Smooth muscle cell (in vitro differentiated cells): ENCODE measurements at regions not wholly inside any gene's neighbourhood (a gene's known extent, or its start where the extent isn't known, plus 50 kb on each side); places are given as distances from the start of the nearest gene placed in this dataset.

Experiments
- DNase-seq: peaks from one replicate; lab custom pipeline; 2025; ENCODE audit not compliant: unreplicated experiment; lab: John Stamatoyannopoulos, UW
- H2AFZ ChIP-seq: fragments of 200-600 bp; sonication (generic); 2 replicates; pipeline ENCODE4 v1.6.0; 2016; ENCODE audit warnings: antibody characterized with exemption, low read depth, mild to moderate bottlenecking
- H3F3A ChIP-seq: fragments of 200-600 bp; sonication (generic); 2 replicates; pipeline ENCODE4 v1.6.0; 2017; ENCODE audit warnings: antibody characterized with exemption, low read depth
- H3K27ac ChIP-seq: fragments of 200-600 bp; sonication (generic); 2 replicates; pipeline ENCODE4 v1.5.1; 2016; ENCODE audit warnings: low read depth, mild to moderate bottlenecking
- H3K27me3 ChIP-seq: fragments of 200-600 bp; sonication (generic); 2 replicates; pipeline ENCODE4 v1.6.1; 2016; ENCODE audit warnings: low read depth, mild to moderate bottlenecking
- H3K36me3 ChIP-seq: fragments of 200-600 bp; sonication (generic); 2 replicates; pipeline ENCODE4 v1.5.1; 2016; ENCODE audit warnings: low read depth
- H3K4me1 ChIP-seq: fragments of 200-600 bp; sonication (generic); 2 replicates; pipeline ENCODE4 v1.5.1; 2016; ENCODE audit warnings: low read depth
- H3K4me2 ChIP-seq: fragments of 200-600 bp; sonication (generic); 2 replicates; pipeline ENCODE4 v1.6.0; 2016; ENCODE audit warnings: mild to moderate bottlenecking
- H3K4me3 ChIP-seq: fragments of 200-600 bp; sonication (generic); 2 replicates; pipeline ENCODE4 v1.5.1; 2016; ENCODE audit warnings: mild to moderate bottlenecking
- H3K79me2 ChIP-seq: fragments of 200-600 bp; sonication (generic); 2 replicates; pipeline ENCODE4 v1.6.0; 2016; ENCODE audit warnings: low read depth, mild to moderate bottlenecking
- H3K9ac ChIP-seq: fragments of 200-600 bp; sonication (generic); 2 replicates; pipeline ENCODE4 v1.6.0; 2016; ENCODE audit warnings: low read depth
- H3K9me3 ChIP-seq: fragments of 200-600 bp; sonication (generic); replicated peaks from 2 replicates; pipeline ENCODE4 v1.5.1; 2016; ENCODE audit warnings: low read depth
- H4K20me1 ChIP-seq: fragments of 200-600 bp; sonication (generic); 2 replicates; pipeline ENCODE4 v1.6.0; 2016; ENCODE audit warnings: low read depth
- WGBS: methylation state at CpG from one replicate; pipeline ENCODE4 v1.1.7; 2016; ENCODE audit warnings: low lambda C conversion rate; 5-methylcytosine and 5-hydroxymethylcytosine counted together
- TF ChIP-seq, protein P1 (sequence below): fragments of 200-600 bp; sonication (generic); IDR thresholded peaks from 2 replicates; pipeline ENCODE4 v1.5.1; 2017; ENCODE audit warnings: borderline replicate concordance, mild to moderate bottlenecking, antibody characterized with exemption; ENCODE audit not compliant: insufficient read depth, poor library complexity, severe bottlenecking

DNA sequence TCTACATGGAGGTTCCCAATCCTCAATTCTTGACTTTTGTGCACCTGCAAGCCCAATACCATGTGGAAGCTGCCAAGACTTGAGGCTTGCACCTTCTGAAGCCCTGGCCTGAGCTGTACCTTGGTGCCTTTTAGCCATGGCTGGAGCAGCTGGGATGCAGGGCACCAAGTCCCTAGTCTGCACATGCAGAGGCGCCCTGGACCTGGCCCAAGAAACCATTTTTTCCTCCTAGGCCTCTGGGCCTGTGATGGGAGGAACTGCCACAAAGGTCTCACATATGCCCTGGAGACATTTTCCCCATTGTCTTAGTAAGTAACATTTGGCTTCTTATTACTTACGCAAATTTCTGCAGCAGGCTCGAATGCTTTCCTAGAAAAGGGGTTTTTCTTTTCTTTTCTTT lies 431.9 kb upstream of the ANO5 start:
- Histone ChIP-seq H3K27me3 (no peaks in the 10 kb centered on the region), H3K36me3 (no peaks in the 10 kb centered on the region), H2AFZ (no peak overlapping the region), H3K4me3 (no peak overlapping the region), H3K4me1 (no peaks in the 10 kb centered on the region), H3K79me2 (no peaks in the 10 kb centered on the region), H3K4me2 (no peak overlapping the region), H3K27ac (no peak overlapping the region), H4K20me1 (no peaks in the 10 kb centered on the region), H3F3A (no peaks in the 10 kb centered on the region), H3K9ac (no peak overlapping the region), H3K9me3 (no peaks in the 10 kb centered on the region)
- DNase-seq: no peak
- TF ChIP-seq, protein P1, sequence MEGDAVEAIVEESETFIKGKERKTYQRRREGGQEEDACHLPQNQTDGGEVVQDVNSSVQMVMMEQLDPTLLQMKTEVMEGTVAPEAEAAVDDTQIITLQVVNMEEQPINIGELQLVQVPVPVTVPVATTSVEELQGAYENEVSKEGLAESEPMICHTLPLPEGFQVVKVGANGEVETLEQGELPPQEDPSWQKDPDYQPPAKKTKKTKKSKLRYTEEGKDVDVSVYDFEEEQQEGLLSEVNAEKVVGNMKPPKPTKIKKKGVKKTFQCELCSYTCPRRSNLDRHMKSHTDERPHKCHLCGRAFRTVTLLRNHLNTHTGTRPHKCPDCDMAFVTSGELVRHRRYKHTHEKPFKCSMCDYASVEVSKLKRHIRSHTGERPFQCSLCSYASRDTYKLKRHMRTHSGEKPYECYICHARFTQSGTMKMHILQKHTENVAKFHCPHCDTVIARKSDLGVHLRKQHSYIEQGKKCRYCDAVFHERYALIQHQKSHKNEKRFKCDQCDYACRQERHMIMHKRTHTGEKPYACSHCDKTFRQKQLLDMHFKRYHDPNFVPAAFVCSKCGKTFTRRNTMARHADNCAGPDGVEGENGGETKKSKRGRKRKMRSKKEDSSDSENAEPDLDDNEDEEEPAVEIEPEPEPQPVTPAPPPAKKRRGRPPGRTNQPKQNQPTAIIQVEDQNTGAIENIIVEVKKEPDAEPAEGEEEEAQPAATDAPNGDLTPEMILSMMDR: no peak
- 89% methylated on average over 3 of the region's 3 CpGs for WGBS

DNA sequence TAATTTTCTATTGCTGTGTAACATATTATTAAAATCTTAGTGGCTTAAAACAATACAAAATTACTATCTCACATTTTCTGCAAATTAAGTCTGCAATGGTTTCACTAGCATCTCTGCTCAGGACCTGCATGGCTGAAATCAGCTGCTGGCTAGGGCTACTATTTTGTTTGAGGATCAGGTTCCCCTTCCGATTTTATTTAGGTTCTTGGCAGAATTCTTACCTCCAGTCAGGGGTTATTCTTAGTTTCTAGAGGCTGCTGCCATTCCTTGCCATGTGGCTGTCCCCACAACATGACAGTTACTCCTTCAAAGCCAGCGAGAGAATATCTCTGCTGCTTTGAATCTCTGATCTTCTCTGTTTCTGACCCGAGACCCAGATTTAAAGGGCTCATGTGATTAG lies 424.5 kb upstream of the ANO5 start:
- H3K9me3 ChIP-seq: no peaks in the 10 kb centered on the region
- no peak for DNase-seq
- no peaks in the 10 kb centered on the region for H4K20me1 ChIP-seq
- no peaks in the 10 kb centered on the region for H3K4me1 ChIP-seq
- TF ChIP-seq, protein P1: no peak
- H3K27ac ChIP-seq: no peak overlapping the region
- H3K4me2 ChIP-seq: no peak overlapping the region
- H3K4me3 ChIP-seq: no peak overlapping the region
- 81% methylated on average over 3 of the region's 3 CpGs for WGBS
- no peaks in the 10 kb centered on the region for H3K79me2 ChIP-seq
- H3K36me3 ChIP-seq: no peaks in the 10 kb centered on the region
- H3F3A ChIP-seq: no peaks in the 10 kb centered on the region
- no peak overlapping the region for H2AFZ ChIP-seq
- no peaks in the 10 kb centered on the region for H3K27me3 ChIP-seq
- no peak overlapping the region for H3K9ac ChIP-seq

DNA sequence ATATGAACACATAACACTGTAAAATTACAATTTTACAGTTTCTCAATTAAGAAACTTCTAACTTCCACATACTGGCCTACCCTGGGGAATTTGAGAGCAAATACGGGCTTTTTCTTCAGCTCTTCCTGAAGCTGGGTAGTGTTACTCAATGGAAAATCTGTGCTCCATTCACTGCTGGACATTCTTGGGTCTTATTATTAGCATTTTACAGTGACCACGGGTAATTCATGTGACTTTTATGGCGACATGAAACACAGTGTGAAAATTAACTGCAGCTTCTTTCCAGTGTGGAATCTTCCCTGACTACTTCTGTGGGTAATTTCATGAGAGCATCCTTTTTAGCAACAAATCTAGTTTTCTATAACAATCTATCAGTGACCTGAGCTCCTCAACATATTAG lies 423.7 kb upstream of the ANO5 start:
- Histone ChIP-seq H2AFZ (no peak overlapping the region), H3K4me2 (no peak overlapping the region), H3K4me1 (no peaks in the 10 kb centered on the region), H3K27ac (no peak overlapping the region), H3K79me2 (no peaks in the 10 kb centered on the region), H3K27me3 (no peaks in the 10 kb centered on the region), H3K4me3 (no peak overlapping the region), H3F3A (no peaks in the 10 kb centered on the region), H3K9me3 (no peaks in the 10 kb centered on the region), H4K20me1 (no peaks in the 10 kb centered on the region), H3K36me3 (no peaks in the 10 kb centered on the region), H3K9ac (no peak overlapping the region)
- TF ChIP-seq, protein P1: no peak
- no peak for DNase-seq
- 60% methylated on average over 3 of the region's 3 CpGs for WGBS

DNA sequence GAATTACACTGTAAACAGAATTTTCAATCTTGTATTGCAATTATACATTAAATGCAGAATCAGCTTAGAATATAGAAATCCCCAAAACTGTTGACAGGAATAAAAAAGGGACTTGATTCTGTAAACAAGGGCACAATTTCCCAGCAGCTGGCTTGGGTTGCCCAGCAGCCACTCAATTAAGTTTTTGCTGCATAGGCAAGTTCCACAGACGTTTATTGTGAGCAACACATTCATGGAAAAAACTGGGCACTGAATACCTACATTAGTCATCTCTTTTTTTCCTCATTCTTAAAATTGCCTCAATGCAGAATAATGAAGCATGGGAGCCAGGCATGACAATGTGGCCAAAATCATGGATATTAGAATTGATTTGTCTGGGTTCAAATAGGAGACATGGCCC lies 421.8 kb upstream of the ANO5 start:
- H3F3A ChIP-seq: no peaks in the 10 kb centered on the region
- no peaks in the 10 kb centered on the region for H3K4me1 ChIP-seq
- no peak overlapping the region for H3K27ac ChIP-seq
- no peak overlapping the region for H3K9ac ChIP-seq
- no peaks in the 10 kb centered on the region for H3K79me2 ChIP-seq
- no peak overlapping the region for H2AFZ ChIP-seq
- no peak overlapping the region for H3K4me2 ChIP-seq
- H3K27me3 ChIP-seq: no peaks in the 10 kb centered on the region
- 21% methylated on average over 1 of the region's 1 CpG for WGBS
- no peak overlapping the region for H3K4me3 ChIP-seq
- no peaks in the 10 kb centered on the region for H4K20me1 ChIP-seq
- H3K9me3 ChIP-seq: no peaks in the 10 kb centered on the region
- TF ChIP-seq, protein P1: no peak
- H3K36me3 ChIP-seq: no peaks in the 10 kb centered on the region
- DNase-seq: no peak
